ENCODE measurements at regions not wholly inside any gene's neighbourhood (a gene's known extent, or its start where the extent isn't known, plus 50 kb on each side); places are given as distances from the start of the nearest gene placed in this dataset.

DNA sequence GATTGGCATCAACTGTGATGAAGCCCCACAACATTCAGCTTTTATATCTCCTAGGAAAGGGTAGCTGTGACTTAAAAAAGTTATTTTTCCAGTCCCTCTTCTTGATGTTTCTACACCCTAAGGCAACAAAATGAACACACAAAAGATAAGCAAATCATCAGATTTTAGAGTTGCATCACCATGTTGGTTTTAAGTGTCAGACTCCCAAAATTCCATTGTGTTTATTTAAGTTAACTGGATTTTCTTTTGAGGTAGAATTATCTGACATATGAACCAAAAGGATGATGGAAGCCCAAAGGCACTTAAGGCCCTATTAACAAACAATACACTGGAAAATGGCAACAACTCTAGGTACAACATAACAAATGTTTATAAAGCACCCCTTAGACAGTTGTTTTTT is 261.7 kb upstream of the SLC39A10 start:
- DNase-seq: no peak

DNA sequence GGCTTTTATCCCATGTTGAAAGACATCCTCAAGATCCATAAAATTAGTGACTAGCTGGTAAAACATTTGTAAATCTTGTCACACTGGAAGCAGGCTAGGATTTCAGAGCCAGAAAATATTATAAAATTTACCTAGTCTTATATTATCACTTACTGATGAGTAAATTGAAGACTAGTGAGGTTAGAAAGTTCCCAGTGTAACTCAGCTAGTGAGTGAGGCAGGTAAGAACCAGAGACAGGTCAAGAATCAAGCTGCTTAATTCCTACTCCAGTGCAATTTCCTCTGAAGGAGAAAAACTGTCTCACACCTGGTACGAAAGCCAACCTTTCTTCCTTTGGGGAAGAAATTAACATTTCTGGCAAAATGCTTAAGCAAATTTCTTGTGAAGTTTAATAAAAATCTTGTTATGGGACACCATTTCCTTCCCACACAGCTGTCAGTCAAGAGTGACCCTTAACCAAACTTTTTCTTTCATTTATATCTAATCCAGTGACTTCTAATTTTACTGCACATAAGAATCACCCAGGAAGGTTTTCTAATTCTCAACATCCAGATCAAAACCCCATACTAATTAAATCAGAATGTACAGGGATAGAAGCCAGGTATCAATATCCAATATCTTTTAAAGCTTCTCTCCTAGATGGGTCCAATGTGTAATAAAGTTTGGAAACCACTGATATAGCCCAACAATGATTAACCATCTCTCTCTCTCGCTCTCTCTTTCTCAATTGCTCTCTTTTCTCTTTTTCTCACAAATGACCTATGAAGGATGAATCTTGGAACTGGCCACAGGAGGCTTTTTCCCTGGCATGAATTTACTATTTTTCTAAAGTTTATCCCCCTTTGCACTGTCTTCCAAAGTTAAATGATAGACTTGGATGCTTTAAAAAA is 264.3 kb upstream of the SLC39A10 start:
- no peak for DNase-seq

DNA sequence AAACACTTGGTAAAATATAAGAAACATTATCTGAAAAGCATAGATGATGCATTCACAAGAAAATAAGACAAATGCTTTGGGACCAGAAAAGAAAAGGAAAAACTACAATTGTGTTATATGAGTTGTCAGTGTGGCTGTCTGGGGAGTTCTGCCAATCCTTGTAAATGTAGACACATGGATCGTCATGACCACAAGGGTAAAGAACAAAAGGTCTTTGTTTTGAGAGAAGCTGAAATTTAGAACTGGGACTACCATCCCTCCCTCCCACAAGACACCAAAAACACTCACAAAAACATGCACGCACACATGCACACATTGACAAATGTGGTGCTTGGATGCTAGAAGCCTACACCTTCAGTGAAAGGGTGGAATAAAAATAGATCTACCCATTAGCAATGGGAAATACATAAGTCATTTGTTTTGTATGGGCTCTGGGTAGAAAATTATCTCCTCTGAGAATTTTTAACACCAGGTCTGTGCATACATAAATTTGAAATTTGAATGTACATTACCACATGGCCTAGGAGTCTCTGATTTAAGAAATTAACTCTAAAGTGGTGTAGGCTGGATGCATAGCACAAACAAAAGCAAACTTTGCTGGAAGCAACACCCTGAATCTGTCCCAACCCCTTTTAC is 266.2 kb upstream of the SLC39A10 start:
- no peak for DNase-seq

DNA sequence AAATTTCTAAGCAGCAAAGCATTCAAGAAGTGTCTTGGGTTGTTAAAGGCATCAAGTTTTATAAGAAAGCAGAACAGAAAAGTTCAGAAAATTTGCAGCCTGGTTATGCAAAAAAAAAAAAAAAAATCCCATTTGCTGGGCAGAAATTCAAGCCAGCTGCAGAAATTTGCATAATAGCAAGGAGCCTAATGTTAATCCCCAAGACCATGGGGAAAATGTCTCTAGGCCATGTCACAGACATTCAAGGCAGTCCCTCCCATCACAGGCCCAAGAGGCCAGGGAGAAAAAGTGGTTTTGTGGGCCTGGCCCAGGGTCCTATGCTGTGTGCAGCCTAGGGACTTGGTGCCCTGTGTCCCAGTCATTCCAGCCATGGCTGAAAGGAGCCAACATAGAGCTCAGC is 269.0 kb upstream of the SLC39A10 start:
- no peak for DNase-seq

DNA sequence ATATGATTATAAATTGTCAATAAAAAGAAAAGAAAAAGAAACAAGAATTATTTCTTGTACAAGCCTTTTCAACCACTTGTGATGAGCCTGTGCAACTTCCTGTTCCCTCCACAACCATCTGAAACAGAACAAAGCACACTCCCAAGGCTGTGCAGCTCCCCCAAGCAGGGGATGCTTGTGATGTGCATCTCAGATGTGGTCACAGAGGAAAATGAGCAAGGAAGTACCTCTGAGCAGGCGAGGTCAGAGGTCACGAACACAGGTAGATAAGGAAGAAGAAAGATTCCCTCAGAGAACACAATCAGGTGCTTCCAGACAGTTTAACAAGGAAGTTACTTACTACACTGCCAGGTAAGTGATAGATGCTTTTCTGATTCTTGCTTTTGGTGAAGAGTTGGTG is 274.8 kb upstream of the SLC39A10 start:
- no peak for DNase-seq

DNA sequence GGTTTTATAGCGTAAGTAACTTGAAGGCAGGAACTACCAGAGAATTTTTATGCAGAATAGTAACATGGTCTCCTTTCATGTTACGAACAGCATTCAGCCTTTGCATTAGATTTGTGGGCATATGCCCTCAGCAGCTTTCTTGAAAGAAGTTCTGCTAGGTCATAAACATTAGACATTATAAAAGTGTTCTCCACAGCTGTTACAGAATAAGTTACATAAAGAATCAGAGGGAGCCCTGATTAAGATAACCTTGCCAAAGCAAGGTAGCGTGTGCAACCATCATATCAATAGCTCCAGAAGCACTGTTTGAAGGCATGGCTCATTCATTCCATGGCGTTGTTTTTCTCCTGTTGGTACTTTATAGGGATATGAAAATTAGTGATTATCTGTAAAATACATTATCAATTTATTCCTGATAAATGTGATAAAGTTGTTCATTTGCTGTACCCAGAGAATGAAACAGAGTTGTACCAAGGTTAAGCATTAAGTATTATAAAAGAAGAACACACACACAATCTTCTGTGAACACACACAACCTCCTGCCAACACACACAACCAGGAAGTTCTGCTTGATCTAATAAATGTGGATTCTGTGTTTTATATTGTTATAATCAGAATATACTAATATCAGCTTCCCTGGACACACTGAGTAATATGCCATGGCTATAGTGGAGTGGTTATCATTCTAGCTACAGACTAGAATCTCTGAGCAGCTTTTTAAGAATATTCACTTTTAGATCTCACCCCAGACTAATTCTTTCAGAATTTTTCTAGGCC is 286.7 kb upstream of the SLC39A10 start:
- DNase-seq: no peak

DNA sequence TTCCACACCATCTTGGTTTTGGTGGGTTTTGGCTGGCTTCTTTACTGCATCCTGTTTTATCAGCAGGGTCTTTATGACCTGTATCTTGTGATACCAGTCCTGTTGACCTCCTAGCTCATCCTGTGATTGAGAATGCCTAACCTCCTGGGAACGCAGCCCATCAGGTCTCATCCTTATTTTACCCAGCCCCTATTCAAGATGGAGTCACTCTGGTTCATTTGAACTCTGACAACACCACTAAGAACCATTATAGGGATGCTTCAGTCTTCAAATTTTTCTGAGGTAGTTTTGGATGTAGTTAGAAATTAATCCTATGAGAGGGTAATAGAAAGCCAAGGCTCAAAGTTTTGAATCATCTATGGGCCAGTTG is 287.8 kb upstream of the SLC39A10 start:
- no peak for DNase-seq

DNA sequence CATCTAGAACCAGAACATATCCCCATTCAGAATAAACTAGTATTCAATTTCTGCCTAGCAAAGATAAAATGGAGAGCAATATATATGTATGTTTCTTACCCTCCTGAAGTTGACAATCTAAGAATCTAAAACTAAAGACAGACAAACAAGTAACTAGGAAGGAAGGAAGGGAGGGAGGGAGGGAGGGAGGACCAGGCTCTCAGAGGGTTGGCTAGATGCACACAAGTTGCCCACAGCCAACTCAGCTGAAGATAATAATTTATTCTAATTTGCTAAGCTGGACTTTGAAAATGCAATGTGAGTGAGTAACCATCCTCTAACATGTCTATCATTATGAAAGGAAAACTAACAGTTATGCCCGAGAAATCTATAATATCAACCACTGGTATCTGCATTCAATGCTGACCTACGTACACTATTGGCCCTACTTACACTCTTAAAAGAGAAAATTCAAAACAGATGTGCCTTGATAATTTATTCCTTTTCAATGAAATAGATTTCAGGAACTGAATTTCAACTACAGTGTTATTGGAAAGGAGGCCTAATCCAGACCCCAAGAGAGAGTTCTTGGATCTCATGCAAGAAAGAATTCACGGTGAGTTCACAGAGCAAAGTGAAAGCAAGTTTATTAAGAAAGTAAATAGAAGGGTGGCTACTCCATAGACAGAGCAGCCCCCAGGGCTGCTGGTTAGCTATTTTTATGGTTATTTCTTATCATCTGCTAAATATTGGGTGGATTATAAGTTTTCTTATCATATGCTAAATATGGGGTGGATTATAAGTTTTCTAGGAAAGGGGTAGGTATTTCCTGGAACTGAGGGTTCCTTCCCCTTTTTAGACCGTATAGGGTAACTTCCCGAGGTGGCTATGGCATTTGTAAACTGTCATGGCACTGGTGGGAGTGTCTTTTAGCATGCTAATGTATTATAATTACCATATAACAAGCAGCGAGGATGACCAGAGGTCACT is 288.5 kb upstream of the SLC39A10 start:
- no peak for DNase-seq

DNA sequence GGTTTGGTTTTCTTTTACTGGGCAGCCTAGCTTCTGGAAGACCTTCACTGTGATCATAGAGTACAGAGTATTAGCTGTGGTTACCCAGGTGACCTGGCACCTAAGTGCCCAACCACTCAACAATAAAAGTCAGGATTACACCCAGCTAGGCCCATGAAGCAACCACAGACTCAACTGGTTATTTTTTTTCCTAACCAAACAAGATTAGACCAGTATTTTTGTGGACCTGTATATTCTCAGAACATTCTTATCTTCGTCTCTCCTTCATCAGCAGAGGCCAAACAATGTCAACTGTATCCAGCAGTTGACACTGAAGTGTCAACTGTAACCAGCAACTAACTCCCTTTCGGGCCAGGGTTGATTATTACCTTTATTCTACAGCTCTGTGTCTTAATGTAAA is 289.2 kb upstream of the SLC39A10 start:
- DNase-seq: no peak

DNA sequence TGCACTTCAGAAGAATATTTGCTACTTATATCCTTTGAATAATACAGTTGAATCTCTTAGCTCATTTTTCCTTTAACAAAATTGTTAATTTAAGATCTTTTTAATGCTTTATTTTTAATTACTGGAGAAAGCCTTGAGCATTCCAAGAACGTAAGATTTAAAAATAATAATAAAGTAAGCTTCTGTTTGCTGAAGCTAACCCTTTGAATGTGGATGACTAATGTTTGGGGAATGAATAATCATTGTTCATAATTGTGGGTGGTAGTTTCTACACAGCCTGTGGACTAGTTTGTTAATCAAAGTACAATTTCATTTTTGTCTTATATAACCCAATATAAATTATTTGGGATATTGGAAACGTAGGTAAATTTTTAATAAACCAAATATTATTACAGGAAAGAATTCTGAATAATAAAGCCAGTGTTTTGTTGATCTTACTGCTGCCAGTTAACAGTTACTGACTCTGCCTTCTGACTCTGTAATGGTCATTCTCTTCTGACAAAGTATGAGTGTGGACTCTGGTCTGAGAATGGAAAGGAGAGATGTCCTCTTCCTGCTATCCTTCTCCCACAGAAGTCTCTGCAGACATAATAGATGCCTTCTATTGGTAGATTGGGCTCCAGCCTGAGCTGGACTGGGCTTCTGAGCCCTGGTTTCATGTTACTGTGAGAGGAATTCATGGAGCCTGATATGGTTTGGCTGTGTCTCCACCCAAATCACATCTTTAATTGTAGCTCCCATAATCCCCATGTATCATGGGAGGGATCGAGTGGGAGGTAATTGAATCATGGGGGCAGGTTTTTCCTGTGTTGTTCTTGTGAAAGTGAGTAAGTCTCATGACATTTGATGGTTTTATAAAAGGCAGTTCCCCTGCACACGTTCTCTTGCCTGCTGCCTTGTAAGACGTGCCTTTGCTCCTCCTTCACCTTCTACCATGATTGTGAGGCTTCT is 292.7 kb upstream of the SLC39A10 start:
- no peak for DNase-seq

DNA sequence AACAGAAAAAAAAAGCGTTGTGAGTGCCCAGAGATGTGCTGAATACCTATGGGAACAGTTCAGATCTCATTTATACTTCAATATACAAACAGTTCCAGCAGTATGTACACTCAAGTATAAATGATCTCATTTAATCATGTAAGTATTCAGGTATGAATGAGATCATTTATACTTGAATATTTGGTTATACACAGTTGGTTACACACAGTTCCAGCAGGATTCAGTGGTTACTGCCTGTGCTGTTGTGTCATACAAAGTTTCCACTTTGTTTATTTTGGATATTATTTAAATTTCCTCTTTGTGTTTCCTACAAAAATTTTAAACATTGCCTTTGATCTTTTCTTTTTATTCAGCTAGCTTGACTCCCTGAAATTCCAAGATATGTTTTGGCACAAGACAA is 293.5 kb upstream of the SLC39A10 start:
- DNase-seq: no peak

DNA sequence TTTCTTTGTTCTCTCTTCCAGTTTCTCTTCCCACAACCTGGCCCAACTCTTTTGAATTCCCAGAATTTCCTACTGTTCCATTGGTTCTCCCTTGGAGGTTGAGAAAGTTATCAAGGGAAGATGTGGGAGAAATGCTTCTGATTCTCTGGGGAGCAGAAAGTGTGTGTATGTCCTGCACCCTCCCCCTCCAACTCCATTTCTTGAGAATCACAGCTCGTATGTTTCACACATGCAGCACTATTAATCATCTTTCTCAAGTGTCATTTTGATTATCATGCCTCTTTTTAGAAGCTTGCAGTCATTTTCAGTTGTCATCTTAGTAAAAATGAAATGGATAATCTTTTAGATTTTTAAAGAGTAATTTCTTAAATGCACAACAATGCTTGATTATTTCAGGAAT is 296.8 kb upstream of the SLC39A10 start:
- DNase-seq: no peak

DNA sequence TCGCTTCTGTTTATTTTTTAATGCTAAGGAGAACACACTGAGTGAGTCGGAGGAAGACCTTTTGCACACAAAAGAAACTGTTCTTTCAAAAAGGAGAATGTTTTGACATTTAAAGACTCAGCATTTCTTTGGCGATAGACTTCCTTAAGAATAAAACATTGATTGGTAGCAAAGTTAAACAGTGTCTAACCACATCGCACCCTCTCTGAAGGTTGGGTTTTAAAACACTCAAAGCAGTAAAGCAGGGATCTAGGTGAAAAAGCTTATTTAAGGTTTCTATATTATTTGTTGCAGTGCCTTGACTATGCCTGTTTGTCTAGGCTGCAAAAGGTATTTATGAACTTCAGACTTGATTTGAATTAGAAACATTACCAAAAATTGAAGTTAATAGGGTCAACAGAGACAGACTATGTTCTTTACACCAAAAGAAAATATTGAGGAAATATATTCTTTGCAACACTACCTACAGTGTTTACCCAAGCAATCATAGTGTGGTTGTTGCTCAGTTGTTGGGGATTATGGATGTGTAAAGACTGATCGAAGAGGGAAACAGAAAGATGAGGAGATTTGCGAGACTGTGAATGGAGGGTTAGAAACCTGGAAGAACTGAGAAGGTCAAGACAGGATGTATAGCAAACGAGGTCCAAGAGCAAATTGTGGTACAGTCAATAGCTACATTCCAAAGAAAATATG is 297.8 kb upstream of the SLC39A10 start:
- no peak for DNase-seq

DNA sequence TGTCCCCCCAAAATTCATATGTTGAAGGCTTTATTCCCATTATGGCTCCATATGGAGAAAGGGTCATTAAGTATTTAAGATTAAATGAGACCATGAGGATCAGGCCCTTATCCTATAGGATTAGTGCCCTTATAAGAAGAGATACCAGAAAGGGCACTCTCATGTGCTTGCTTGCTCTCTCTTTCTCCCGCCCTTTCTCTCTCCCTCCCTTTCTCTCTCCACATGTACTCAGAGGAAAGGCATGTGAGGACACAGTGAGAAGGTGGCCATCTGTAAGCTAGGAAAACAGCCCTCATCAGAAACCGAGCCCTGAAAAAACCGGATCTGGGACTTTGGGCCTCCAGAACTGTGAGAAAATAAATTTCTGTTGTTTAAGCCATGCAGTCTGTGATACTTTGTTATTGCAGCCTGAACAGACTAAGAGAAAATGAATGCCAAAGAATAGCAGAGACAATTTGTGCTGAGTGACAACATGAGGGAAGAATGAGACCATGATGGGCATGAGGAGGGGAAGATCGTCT is 300.0 kb upstream of the SLC39A10 start:
- DNase-seq: no peak

DNA sequence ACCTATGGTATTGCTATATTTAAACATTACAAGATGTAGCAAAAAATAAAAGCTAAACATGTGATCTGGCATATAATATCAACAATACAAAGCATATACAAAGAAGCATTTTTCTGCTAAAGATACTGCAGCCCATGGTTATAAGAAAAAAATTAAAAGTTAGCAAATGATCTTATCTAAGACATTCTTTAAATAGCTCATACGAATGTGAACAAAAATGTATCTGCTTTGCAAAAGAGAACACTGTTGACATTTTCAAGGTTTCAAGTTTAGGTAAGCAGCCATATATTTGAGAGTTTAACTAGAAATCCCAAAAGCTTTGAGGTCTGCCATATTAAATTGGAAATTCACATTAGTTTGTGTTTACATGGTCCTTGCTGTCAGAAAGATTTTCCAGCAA is 301.0 kb upstream of the SLC39A10 start:
- no peak for DNase-seq

DNA sequence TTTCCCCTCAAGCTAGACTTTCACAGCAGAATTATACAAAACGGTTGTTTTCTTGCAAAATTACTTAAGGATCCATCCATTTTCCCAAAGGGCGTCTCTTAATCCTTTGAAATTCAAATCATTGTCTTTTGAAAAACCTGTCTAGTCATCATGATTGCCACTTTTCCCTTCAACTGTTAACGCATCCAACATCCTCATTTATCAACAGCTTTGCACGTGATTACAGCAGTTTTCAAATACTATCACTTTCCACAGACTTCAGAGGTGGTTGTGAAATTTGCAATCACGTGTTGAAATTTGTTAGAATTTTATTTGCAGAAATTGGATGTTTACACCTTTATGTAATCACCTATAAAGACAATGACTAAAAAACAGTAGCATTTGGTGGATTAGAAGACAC is 304.4 kb upstream of the SLC39A10 start:
- DNase-seq: no peak

DNA sequence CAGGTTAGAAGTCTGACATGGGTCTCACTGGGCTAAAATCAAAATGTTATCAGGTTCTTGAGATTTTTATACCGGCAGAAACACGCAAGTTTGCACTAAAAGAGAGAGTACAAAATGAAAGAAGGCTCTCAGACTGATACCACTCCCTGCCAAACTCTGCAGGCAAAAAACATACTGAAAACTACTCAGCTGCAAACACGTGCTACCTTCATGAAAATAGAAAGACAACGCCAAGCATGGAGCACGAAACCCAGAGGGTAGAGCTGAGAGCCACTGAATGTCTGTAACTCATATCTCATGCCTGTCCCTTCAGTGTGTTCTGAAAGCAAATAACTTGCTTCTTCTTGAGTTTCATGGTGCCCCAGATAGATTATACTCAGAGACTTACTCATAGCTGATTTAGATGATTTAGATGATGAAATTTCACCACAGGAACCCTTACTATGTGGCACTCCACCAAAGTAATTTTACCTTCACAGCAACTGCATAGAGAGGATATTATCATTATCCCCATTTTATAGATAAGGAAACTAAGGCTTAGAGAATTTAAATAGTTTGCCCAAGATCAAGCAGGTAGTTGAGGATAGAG is 313.0 kb upstream of the SLC39A10 start:
- no peak for DNase-seq

DNA sequence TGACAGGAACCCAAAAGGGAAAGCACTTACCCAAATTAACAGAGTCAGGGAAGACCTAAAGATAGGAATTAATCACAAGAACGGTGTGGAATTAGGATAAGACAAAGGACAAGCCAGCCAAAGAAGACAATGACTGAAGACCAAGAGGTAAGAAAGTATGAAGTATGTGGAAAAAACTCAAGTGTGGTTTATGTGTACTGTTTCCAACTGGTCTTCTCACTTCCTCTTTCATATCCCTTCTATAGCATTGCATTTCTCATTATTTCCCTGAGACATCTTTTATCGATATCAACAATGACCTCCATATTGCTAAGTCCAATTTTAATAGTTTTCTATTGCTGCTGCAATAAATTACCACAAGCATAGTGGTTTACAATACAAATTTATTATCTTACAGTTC is 313.5 kb upstream of the SLC39A10 start:
- DNase-seq: no peak

DNA sequence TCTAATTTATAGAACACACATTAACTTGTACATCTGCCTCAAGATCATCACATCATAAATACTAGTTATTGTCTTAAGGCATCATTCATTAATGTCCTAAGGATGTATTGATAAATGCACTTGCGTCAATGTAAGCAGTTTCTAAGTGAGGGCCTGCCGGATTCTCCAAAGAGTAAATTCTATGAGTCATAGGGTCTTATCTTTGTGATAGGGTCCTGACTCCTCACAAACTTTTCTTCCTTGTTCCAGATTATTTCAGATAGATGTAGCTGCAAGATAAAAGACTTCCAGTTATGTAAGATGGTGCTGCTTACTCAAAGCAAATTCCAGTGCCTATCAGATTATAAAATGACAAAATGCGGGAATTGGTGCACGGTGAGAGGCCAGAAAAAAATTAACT is 315.0 kb upstream of the SLC39A10 start:
- no peak for DNase-seq

DNA sequence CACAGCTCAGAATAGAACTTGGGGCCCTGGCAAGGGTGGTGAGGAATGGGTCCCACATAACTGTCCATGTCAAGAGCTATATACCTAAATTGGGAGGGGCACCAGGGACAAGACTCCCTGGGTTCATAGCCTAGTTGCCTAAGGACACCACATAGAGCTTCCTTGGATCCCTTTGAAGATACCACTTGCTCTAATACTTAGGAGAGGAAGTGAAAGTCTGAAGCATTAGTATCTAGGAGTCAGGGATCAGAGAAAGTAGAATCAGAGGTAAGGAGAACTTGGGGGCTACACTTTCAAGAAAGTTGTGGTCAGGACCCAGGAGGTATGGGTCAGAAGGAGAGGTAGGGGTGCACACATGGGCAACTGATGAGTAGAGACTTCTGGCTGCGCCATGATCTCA is 318.2 kb upstream of the SLC39A10 start:
- no peak for DNase-seq
